CD4-positive, CD25-positive, alpha-beta regulatory T cell (primary cell): ENCODE measurements at regions not wholly inside any gene's neighbourhood (a gene's known extent, or its start where the extent isn't known, plus 50 kb on each side); places are given as distances from the start of the nearest gene placed in this dataset.

Source experiments
- ATAC-seq, 2 donors: fragments of 150-1000 bp; cut with Tn5 transposase; one replicate each; pipeline ENCODE4 v1.10.0; 2021; ENCODE audit warnings: low read depth in 2 of 2, moderate number of reproducible peaks in 2 of 2, moderate library complexity in 1 of 2
- DNase-seq, 3 donors: peaks; one replicate each; pipeline versions ENCODE4 v3.0.0 to v3.0.0-alpha.2; 2012 to 2022; ENCODE audit warnings: mixed read lengths in 1 of 3
- H3K27ac ChIP-seq: one replicate; pipeline ENCODE4 v1.7.0; 2013; ENCODE audit warnings: mild to moderate bottlenecking, low read length; ENCODE audit not compliant: insufficient read depth, poor library complexity, severe bottlenecking
- H3K27me3 ChIP-seq: one replicate; pipeline ENCODE4 v1.7.0; 2013; ENCODE audit warnings: low read length; ENCODE audit not compliant: control insufficient read depth, insufficient read depth
- H3K36me3 ChIP-seq: one replicate; pipeline ENCODE4 v1.7.0; 2013; ENCODE audit warnings: mild to moderate bottlenecking, low read length, moderate library complexity; ENCODE audit not compliant: control insufficient read depth, insufficient read depth
- H3K4me1 ChIP-seq: 2 replicates; pipeline ENCODE4 v1.7.0; 2013; ENCODE audit warnings: mild to moderate bottlenecking, low read length; ENCODE audit not compliant: insufficient read depth, control insufficient read depth, poor library complexity, severe bottlenecking
- H3K4me3 ChIP-seq: one replicate; pipeline ENCODE4 v1.7.0; 2013; ENCODE audit warnings: low read depth, mild to moderate bottlenecking, low read length, moderate library complexity
- H3K9me3 ChIP-seq, 2 experiments: 1 replicate in 1 of 2; 2 replicates in 1 of 2; pipeline ENCODE4 v1.7.0; 2013; ENCODE audit warnings: low read length in 2 of 2, mild to moderate bottlenecking in 1 of 2, moderate library complexity in 1 of 2; ENCODE audit not compliant: control insufficient read depth in 2 of 2
- H3K27ac Mint-ChIP-seq, 3 donors: one replicate each; pipeline ENCODE4 v1.8.0; 2020 to 2022; ENCODE audit warnings: mild to moderate bottlenecking in 3 of 3, mixed read lengths in 3 of 3, moderate library complexity in 2 of 3
- H3K27me3 Mint-ChIP-seq: one replicate; pipeline ENCODE4 v1.8.0; 2022; ENCODE audit warnings: mild to moderate bottlenecking, mixed read lengths
- H3K36me3 Mint-ChIP-seq: one replicate; pipeline ENCODE4 v1.8.0; 2020; ENCODE audit warnings: mixed read lengths
- H3K4me1 Mint-ChIP-seq, 4 donors: one replicate each; pipeline ENCODE4 v1.8.0; 2020 to 2022; ENCODE audit warnings: mixed read lengths in 4 of 4, mild to moderate bottlenecking in 1 of 4
- H3K4me3 Mint-ChIP-seq, 4 donors: one replicate each; pipeline ENCODE4 v1.8.0; 2020 to 2022; ENCODE audit warnings: mild to moderate bottlenecking in 4 of 4, mixed read lengths in 4 of 4, moderate library complexity in 3 of 4
- H3K9me3 Mint-ChIP-seq, 7 donors: one replicate each; pipeline ENCODE4 v1.8.0; 2020 to 2022; ENCODE audit warnings: mixed read lengths in 7 of 7, mild to moderate bottlenecking in 3 of 7, moderate library complexity in 2 of 7

GRCh38 chr10:60572511-60573194, 183.0 kb upstream of the ANK3 start:
- H3K9me3 ChIP-seq, result no peaks in the 10 kb centered on the region
- DNase-seq (no peak), ATAC-seq (no peak)
- peak overlapping the region; percentile 22 to 66 (median 40) for H3K4me3 Mint-ChIP-seq
- H3K9me3 Mint-ChIP-seq, result peaks cover 0 to 10% (median 0%) of the 10 kb centered on the region in 7 donors
- no peaks in the 10 kb centered on the region for H3K4me1 ChIP-seq
- peak overlapping the region; percentile 9 for H3K4me3 ChIP-seq
- no peak overlapping the region for H3K27ac ChIP-seq
- H3K4me1 Mint-ChIP-seq, result peaks cover 0 to 11% (median 0%) of the 10 kb centered on the region in 4 donors
- no peaks in the 10 kb centered on the region for H3K36me3 ChIP-seq
- no peaks in the 10 kb centered on the region for H3K36me3 Mint-ChIP-seq
- no peaks in the 10 kb centered on the region for H3K27me3 ChIP-seq
- peak overlapping the region in 1 of 3 donors; percentile 62 for H3K27ac Mint-ChIP-seq
- H3K27me3 Mint-ChIP-seq, result peaks cover 5% of the 10 kb centered on the region

- Histone ChIP-seq H3K9me3 (no peaks in the 10 kb centered on the region), H3K27ac (no peak overlapping the region), H3K27me3 (no peaks in the 10 kb centered on the region), H3K4me3 (no peak overlapping the region), H3K4me1 (no peaks in the 10 kb centered on the region), H3K36me3 (no peaks in the 10 kb centered on the region)
- Mint-ChIP-seq H3K36me3 (no peaks in the 10 kb centered on the region), H3K9me3 (peaks cover 0 to 8% (median 0%) of the 10 kb centered on the region in 7 donors), H3K4me3 (no peak overlapping the region), H3K4me1 (peaks cover 0 to 9% (median 0%) of the 10 kb centered on the region in 4 donors), H3K27me3 (peaks cover 5% of the 10 kb centered on the region), H3K27ac (no peak overlapping the region)
- ATAC-seq, result no peak
- no peak for DNase-seq
These were observed 181.2 kb upstream of the ANK3 start for GRCh38 chr10:60570896-60571295.

- Histone ChIP-seq H3K27ac (no peak overlapping the region), H3K9me3 (no peaks in the 10 kb centered on the region), H3K4me1 (no peaks in the 10 kb centered on the region), H3K36me3 (no peaks in the 10 kb centered on the region), H3K4me3 (no peak overlapping the region), H3K27me3 (no peaks in the 10 kb centered on the region)
- no peak overlapping the region for H3K4me3 Mint-ChIP-seq
- ATAC-seq (no peak), DNase-seq (no peak)
- H3K27ac Mint-ChIP-seq, result no peak overlapping the region
- H3K36me3 Mint-ChIP-seq, result no peaks in the 10 kb centered on the region
- peaks cover 0 to 11% (median 1%) of the 10 kb centered on the region in 7 donors for H3K9me3 Mint-ChIP-seq
- peaks cover 5% of the 10 kb centered on the region for H3K27me3 Mint-ChIP-seq
- H3K4me1 Mint-ChIP-seq, result peaks cover 0 to 8% (median 0%) of the 10 kb centered on the region in 4 donors
These were observed 180.7 kb upstream of the ANK3 start for GRCh38 chr10:60570272-60570865.

GRCh38 chr10:60569681-60570080, 180.0 kb upstream of the ANK3 start:
- Histone ChIP-seq H3K27ac (no peak overlapping the region), H3K4me1 (no peaks in the 10 kb centered on the region), H3K4me3 (no peak overlapping the region), H3K9me3 (no peaks in the 10 kb centered on the region), H3K27me3 (no peaks in the 10 kb centered on the region), H3K36me3 (no peaks in the 10 kb centered on the region)
- H3K36me3 Mint-ChIP-seq, result no peaks in the 10 kb centered on the region
- H3K27ac Mint-ChIP-seq, result no peak overlapping the region
- H3K4me3 Mint-ChIP-seq, result no peak overlapping the region
- peaks cover 5% of the 10 kb centered on the region for H3K27me3 Mint-ChIP-seq
- peaks cover 0 to 7% (median 0%) of the 10 kb centered on the region in 7 donors for H3K9me3 Mint-ChIP-seq
- no peak for DNase-seq
- no peak for ATAC-seq
- H3K4me1 Mint-ChIP-seq, result peaks cover 0 to 8% (median 0%) of the 10 kb centered on the region in 4 donors

GRCh38 chr10:60566096-60566495, 176.4 kb upstream of the ANK3 start:
- ATAC-seq (no peak), DNase-seq (no peak)
- Mint-ChIP-seq H3K27ac (no peak overlapping the region), H3K4me3 (no peak overlapping the region), H3K27me3 (no peaks in the 10 kb centered on the region), H3K4me1 (no peaks in the 10 kb centered on the region), H3K9me3 (peaks cover 0 to 8% (median 0%) of the 10 kb centered on the region in 7 donors), H3K36me3 (no peaks in the 10 kb centered on the region)
- Histone ChIP-seq H3K4me1 (no peaks in the 10 kb centered on the region), H3K27ac (no peak overlapping the region), H3K4me3 (no peak overlapping the region), H3K27me3 (no peaks in the 10 kb centered on the region), H3K36me3 (no peaks in the 10 kb centered on the region), H3K9me3 (no peaks in the 10 kb centered on the region)

GRCh38 chr10:60565492-60565891, 175.8 kb upstream of the ANK3 start:
- H3K36me3 Mint-ChIP-seq, result no peaks in the 10 kb centered on the region
- H3K4me3 Mint-ChIP-seq, result no peak overlapping the region
- Histone ChIP-seq H3K4me1 (no peaks in the 10 kb centered on the region), H3K9me3 (no peaks in the 10 kb centered on the region), H3K4me3 (no peak overlapping the region), H3K27me3 (no peaks in the 10 kb centered on the region), H3K36me3 (no peaks in the 10 kb centered on the region), H3K27ac (no peak overlapping the region)
- H3K27me3 Mint-ChIP-seq, result no peaks in the 10 kb centered on the region
- no peak for ATAC-seq
- H3K4me1 Mint-ChIP-seq, result no peaks in the 10 kb centered on the region
- H3K27ac Mint-ChIP-seq, result no peak overlapping the region
- no peak for DNase-seq
- H3K9me3 Mint-ChIP-seq, result peaks cover 0 to 8% (median 0%) of the 10 kb centered on the region in 7 donors

- Histone ChIP-seq H3K9me3 (no peaks in the 10 kb centered on the region), H3K27ac (no peak overlapping the region), H3K4me3 (no peak overlapping the region), H3K4me1 (no peaks in the 10 kb centered on the region), H3K27me3 (no peaks in the 10 kb centered on the region), H3K36me3 (no peaks in the 10 kb centered on the region)
- no peak for ATAC-seq
- no peak for DNase-seq
- Mint-ChIP-seq H3K27me3 (no peaks in the 10 kb centered on the region), H3K27ac (no peak overlapping the region), H3K4me1 (no peaks in the 10 kb centered on the region), H3K9me3 (peaks cover 0 to 8% (median 0%) of the 10 kb centered on the region in 7 donors), H3K36me3 (no peaks in the 10 kb centered on the region), H3K4me3 (no peak overlapping the region)
These were observed 174.8 kb upstream of the ANK3 start for GRCh38 chr10:60564475-60564874.

GRCh38 chr10:60560451-60560850, 170.8 kb upstream of the ANK3 start:
- no peaks in the 10 kb centered on the region for H3K36me3 ChIP-seq
- Mint-ChIP-seq H3K9me3 (peaks cover 0 to 4% (median 0%) of the 10 kb centered on the region in 7 donors), H3K27ac (no peak overlapping the region), H3K36me3 (no peaks in the 10 kb centered on the region), H3K4me1 (no peaks in the 10 kb centered on the region), H3K27me3 (no peaks in the 10 kb centered on the region), H3K4me3 (no peak overlapping the region)
- H3K9me3 ChIP-seq, result no peaks in the 10 kb centered on the region
- no peak overlapping the region for H3K27ac ChIP-seq
- no peak overlapping the region for H3K4me3 ChIP-seq
- H3K27me3 ChIP-seq, result no peaks in the 10 kb centered on the region
- no peak for DNase-seq
- no peak for ATAC-seq
- H3K4me1 ChIP-seq, result no peaks in the 10 kb centered on the region
